Endometrium (tissue), 2 donors: ENCODE measurements at regions not wholly inside any gene's neighbourhood (a gene's known extent, or its start where the extent isn't known, plus 50 kb on each side); places are given as distances from the start of the nearest gene placed in this dataset.
A peak's percentile ranks its signal among the peaks of the same experiment; 100 is the strongest.
"Not testable (repeated sequence)": the region's sequence is repeated elsewhere in the genome, so short reads cannot be mapped to it uniquely, and the experiment has no call there.

ENCODE experiments used
- FAIRE-seq: peaks from 2 replicates; lab custom pipeline; 2012; peaks lifted over from hg19 to GRCh38; lab: Jason Lieb, UNC
- donor health status: control.
- donor health status: control.

GRCh38 chr3:161691677-161692076, 195.1 kb downstream of the OTOL1 start:
- no peak for FAIRE-seq

- no peak for FAIRE-seq
Measured at GRCh38 chr3:161694682-161695564, 198.3 kb downstream of the OTOL1 start.

DNA sequence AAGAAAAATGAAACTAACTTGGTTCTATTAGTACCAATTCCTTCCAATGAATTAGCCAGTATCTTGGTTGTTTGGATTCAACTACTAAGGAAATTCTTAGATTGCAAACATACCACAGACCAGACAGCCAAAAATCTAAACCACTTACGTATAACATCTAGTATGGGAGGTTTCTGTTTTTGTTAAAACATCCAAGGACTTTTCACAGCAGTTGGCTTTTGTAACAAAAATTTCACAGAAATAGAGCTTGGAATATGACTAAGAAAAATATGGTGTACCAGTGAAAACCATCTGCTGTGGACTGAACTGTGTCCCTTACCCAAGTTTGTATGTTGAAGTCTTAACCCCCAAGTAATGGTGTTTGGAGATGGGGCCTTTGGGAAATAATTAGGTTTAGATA, 199.2 kb downstream of the OTOL1 start:
- peak; percentile 18 for FAIRE-seq

- FAIRE-seq: no peak
Measured at GRCh38 chr3:161700998-161701397, 204.4 kb downstream of the OTOL1 start.

- FAIRE-seq: not testable (repeated sequence)
Measured at GRCh38 chr3:161707253-161707652, 210.6 kb downstream of the OTOL1 start.

DNA sequence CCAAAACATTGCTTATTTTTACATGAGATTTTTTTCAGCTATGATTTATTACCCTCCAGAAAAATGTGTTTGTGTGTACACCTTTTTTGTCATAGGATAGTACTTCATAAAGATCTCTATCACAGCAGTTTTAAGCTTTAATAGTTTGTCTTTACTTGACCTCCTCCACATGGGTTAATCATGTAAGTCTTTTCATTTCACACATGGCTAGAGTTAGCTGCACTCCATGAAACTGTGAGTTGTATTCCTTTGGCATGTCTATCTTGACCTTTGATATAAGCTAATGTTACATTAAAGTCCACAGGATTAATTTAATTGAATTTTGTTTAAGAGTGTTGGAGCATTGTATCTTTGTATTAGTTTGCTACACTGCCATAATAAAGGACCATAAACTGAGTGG, 217.1 kb downstream of the OTOL1 start:
- no peak for FAIRE-seq

DNA sequence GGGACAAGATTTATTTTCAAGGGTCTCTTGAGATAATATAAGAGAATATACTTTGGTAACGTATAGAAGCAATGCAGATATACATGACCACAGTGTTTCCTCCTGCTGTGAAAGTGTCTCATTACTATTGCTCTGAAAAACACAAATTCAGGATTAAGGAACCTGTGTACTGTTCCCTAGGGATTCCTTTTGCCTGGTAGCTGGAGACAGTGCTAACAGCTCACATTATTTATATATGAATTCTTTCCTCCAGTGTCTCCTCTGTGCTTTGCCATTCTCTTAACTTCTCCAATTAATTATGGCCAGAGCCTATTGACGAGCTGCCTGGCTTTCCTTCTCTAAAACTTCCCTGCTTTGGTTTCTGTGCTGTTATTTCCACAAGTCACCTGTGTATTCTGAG, 235.4 kb downstream of the OTOL1 start:
- FAIRE-seq: no peak

GRCh38 chr3:161737171-161737570, 240.6 kb downstream of the OTOL1 start:
- no peak for FAIRE-seq

DNA sequence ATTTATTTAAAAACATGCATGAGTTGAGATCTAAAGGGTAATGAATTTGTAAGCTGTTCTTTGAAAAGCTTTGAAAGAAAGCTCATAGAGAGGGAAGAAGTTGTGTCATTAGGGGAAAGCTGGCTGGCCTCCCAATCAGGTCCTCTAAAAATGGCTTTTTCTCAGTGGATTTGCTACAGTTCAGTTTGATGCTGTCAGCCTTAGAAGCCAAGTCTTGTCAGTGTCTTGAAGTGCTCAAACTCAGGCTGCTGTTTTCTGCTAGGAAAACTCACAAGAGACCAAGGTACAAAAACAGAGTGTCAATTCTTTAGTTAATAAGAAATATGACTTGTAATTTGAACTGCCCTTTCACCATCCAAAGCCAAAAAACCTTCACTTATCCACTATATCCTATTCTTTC, 243.8 kb downstream of the OTOL1 start:
- no peak for FAIRE-seq

- FAIRE-seq: no peak
Measured at GRCh38 chr3:161744366-161744765, 247.8 kb downstream of the OTOL1 start.

GRCh38 chr3:161745741-161746140, 249.1 kb downstream of the OTOL1 start:
- FAIRE-seq: no peak

DNA sequence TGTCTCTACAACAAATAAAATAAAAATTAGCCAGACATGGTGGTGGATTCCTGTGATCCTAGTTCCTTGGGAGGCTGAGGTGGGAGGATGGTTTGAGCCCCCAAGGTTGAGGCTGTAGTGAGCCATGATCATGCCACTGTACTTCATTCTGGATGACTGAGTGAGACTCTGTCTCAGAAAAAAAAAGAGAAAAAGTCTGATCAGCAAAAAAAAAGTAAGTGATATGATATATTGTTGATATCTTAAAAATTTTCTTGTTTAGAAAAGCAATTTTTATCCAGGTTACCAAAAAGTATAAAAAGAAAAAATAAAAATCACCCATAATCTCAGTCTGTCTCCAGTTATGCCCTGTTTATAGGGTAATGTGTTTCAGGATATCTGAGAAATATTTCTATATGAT, 251.4 kb downstream of the OTOL1 start:
- no peak for FAIRE-seq

DNA sequence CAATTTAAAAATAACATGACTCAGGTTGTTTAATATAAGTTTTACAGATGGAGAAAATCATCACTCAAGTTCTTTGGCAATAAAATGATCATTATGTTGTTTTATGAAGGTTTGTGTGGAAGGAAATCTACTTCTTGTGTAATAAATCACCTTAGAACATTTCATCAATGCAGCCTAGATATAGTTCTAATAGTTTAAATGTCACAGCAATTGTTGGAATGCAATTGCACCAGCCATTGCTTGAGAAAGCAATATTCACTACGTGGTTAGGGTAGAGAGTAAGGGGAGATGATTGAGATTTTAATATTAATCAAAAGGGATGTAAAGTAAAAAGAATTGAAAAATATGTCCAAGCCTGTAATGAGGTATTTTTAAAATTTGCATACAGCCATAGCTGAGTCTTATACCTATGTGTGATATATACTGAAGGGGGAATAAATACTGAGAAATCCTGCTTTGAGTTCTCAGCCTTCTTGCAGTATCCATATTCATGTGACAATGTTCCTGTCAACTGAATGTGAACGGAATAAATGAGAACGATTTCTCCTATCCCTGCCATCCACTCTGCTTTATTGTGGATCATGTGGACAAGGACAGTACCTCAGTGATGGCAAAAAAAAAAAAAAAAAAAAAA, 257.9 kb downstream of the OTOL1 start:
- FAIRE-seq: no peak

GRCh38 chr3:161759444-161759843, 262.8 kb downstream of the OTOL1 start:
- no peak for FAIRE-seq

DNA sequence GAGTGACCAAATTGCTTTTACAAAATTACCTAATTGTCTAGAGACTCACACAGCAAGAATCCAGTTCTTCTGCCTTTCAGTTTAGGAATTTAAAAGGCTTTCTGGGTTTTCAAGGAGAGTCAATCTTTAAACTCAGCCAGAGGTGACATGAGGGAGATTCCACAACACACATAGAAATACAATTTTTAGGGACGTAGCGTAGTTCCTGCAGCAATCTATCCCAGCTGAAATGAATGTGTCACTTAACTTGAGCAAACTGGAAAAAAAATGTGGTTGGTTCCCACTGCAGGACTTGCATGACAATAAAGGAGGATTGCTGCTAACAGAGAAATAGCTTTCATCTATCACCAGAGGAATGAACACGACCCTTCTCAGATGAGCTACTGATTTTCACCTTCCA, 269.7 kb downstream of the OTOL1 start:
- FAIRE-seq: no peak

DNA sequence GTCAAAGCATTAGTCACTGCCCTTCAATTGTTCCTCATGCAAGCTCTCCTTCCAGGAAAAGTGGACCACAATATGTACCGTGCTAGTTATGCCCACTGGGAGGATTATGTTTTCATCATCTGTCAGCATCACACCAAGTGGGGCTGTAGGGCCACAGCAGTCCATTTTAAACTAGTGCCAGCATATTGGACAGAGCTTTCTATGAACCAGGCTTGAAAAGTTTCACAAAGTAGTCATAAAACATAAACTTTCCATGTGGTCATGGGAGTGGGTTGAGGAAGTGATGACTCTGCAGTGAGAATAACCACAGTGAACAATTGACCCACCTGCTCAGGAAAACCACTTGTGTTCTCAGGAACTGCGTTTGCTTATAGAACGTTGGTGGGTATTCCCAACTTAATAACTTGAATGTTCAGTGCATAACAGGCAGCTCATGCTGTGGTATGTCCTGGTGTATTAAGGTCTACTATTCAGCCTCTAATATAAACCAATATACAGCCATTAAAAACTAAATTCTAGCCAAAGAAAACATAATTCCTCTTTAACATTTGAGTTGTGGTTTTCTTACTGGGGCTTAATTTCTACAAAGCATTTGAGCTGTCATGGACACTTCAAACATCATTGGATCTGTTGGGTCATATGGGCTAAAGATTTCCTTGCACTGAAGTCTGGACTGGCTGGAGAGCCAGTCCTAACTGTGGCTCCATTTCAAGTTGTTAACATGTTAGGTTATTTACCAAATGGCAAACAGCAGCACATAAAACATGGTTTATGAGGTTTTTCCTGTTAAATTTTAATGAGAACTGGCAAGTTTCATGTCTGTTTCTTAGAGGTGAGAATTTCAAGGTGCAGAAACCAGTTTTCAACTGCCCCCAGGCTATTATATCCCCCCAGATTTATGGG, 274.1 kb downstream of the OTOL1 start:
- FAIRE-seq: no peak

DNA sequence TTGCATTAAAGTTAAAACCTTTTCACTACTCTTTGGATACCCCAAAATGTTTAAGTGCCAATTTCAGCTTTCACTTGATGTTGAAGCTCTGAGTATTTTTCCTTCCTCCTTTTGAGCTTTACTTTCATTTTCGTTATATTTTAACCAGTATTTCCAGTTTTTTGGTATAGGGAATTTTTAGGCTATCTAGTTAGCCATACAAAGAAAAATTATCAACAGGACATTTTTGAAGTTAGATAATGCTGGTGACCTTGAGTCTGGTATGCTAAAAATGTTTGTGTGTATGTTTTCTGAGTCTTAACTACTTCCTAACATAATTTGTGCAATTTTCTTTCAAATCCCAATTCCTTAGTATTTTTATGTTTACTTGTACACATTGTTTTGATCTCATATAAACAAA, 284.8 kb downstream of the OTOL1 start:
- FAIRE-seq: no peak

- FAIRE-seq: no peak
Measured at GRCh38 chr3:161793194-161793930, 296.8 kb downstream of the OTOL1 start.

DNA sequence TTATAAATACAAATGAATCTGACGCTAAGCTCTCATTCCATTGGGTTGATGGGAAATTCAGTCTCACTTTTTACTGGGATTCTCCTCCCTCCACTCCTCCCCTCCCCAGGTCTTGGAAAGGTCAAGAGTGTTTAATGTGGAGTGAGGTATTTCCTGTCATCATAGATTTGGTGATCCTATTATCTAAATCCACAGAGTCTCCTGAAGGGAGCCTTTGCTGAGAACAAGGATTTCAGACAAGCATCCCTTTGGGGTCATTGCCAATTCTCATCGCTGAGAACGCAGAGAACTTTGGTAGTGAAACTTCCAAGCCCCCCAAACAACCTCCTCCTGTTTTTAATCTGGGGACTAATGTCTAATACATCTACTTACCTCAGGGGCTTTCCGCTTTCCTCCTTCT, 297.9 kb downstream of the OTOL1 start:
- no peak for FAIRE-seq

DNA sequence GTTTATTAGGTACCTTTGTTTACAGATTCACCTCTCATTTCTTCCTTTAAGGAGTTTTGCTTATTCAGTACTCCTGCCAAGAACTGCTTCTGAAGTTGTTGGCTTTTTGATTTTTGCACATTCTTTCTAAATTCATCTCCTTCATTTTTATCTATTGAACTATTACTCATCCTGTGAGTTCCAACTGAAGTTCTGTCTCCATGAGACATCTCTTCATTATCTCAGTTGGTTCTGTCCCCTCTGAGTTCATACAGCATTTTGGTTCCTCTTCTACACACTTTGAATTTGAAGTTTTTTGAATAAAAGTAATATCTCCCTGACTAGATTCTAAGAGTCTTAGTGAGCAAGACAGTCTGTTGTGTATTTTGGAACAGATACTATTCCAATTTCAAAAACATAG, 299.7 kb downstream of the OTOL1 start:
- no peak for FAIRE-seq

- FAIRE-seq: no peak
Measured at GRCh38 chr3:161796780-161797179, 300.2 kb downstream of the OTOL1 start.

DNA sequence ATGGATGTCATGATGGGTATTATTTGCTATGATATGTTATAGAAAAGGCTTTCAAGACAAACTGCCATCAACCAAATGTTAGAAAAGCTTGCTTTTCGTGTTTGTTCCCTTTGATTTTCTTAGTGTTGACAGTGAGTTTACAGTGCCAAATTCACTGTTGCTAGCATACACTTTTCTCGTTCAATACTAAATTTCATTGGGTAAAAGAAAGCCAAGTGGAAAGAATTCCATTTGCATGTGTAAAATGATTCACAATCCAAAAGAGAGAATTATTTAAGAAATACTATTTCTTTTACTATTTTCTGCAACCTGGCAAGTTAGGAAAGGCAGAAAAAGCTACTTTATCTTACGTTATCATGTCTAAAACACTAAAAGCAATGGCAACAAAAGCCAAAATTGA, 301.4 kb downstream of the OTOL1 start:
- FAIRE-seq: no peak
